ENCODE measurements at regions not wholly inside any gene's neighbourhood (a gene's known extent, or its start where the extent isn't known, plus 50 kb on each side); places are given as distances from the start of the nearest gene placed in this dataset.
"Not testable (repeated sequence)": the region's sequence is repeated elsewhere in the genome, so short reads cannot be mapped to it uniquely, and the experiment has no call there.

- TF ChIP-seq, protein P1, sequence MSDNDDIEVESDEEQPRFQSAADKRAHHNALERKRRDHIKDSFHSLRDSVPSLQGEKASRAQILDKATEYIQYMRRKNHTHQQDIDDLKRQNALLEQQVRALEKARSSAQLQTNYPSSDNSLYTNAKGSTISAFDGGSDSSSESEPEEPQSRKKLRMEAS (IDR thresholded peaks at IDR 0.05; ENCODE audit: low read depth, low read length): not testable (repeated sequence)
- not testable (repeated sequence) for TF ChIP-seq ZSCAN29 (IDR thresholded peaks at IDR 0.05); FOXM1 (IDR thresholded peaks at IDR 0.05; ENCODE audit: low read depth, low read length); POU2F2 (IDR thresholded peaks at IDR 0.05; ENCODE audit: borderline replicate concordance, low read depth, low read length); TARDBP (IDR thresholded peaks at IDR 0.05; ENCODE audit: borderline replicate concordance); BRCA1 (IDR thresholded peaks at IDR 0.05; ENCODE audit: low read depth, low read length); MXI1 (IDR thresholded peaks at IDR 0.05; ENCODE audit: low read depth, low read length); USF2 (IDR thresholded peaks at IDR 0.05; ENCODE audit: borderline replicate concordance, low read depth, low read length); CHD4 (IDR thresholded peaks at IDR 0.05); CEBPZ (IDR thresholded peaks at IDR 0.05; ENCODE audit: low read depth, low read length); IRF3 (IDR thresholded peaks at IDR 0.05)
- TF ChIP-seq, protein P2, sequence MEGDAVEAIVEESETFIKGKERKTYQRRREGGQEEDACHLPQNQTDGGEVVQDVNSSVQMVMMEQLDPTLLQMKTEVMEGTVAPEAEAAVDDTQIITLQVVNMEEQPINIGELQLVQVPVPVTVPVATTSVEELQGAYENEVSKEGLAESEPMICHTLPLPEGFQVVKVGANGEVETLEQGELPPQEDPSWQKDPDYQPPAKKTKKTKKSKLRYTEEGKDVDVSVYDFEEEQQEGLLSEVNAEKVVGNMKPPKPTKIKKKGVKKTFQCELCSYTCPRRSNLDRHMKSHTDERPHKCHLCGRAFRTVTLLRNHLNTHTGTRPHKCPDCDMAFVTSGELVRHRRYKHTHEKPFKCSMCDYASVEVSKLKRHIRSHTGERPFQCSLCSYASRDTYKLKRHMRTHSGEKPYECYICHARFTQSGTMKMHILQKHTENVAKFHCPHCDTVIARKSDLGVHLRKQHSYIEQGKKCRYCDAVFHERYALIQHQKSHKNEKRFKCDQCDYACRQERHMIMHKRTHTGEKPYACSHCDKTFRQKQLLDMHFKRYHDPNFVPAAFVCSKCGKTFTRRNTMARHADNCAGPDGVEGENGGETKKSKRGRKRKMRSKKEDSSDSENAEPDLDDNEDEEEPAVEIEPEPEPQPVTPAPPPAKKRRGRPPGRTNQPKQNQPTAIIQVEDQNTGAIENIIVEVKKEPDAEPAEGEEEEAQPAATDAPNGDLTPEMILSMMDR (IDR thresholded peaks at IDR 0.05 in 2 of 3, conservative IDR thresholded peaks at IDR 0.05 in 1 of 3; ENCODE audit: control insufficient read depth in 2 of 3, extremely low read depth in 1 of 3, insufficient read depth in 1 of 3, low read depth in 3 of 3, low read length in 3 of 3): not testable (repeated sequence)
Observed at GRCh38 chr2:110002502-110002901, 104.0 kb downstream of the LIMS3 start.
